Esophagus (tissue), 2 donors: ENCODE measurements at regions not wholly inside any gene's neighbourhood (a gene's known extent, or its start where the extent isn't known, plus 50 kb on each side); places are given as distances from the start of the nearest gene placed in this dataset.
"Not testable (repeated sequence)": the region's sequence is repeated elsewhere in the genome, so short reads cannot be mapped to it uniquely, and the experiment has no call there.

Experiments
- H3K27ac ChIP-seq, 2 donors: one replicate each; pipeline ENCODE4 v1.5.1; 2013; ENCODE audit warnings: low read depth in 2 of 2, mild to moderate bottlenecking in 2 of 2, inconsistent platforms in 1 of 2, low read length in 1 of 2, moderate library complexity in 1 of 2
- H3K27me3 ChIP-seq, 2 donors: one replicate each; pipeline ENCODE4 v1.6.1; 2013; ENCODE audit warnings: low read length in 2 of 2, control low read depth in 1 of 2, mild to moderate bottlenecking in 1 of 2; ENCODE audit not compliant: insufficient read depth in 2 of 2, control insufficient read depth in 1 of 2
- H3K36me3 ChIP-seq, 2 donors: one replicate each; pipeline ENCODE4 v1.6.1; 2013; ENCODE audit warnings: low read length in 1 of 2; ENCODE audit not compliant: control insufficient read depth in 2 of 2, insufficient read depth in 2 of 2
- H3K4me1 ChIP-seq, 2 donors: one replicate each; pipeline ENCODE4 v1.6.1; 2013; ENCODE audit warnings: low read length in 1 of 2; ENCODE audit not compliant: control insufficient read depth in 2 of 2, insufficient read depth in 2 of 2
- H3K4me3 ChIP-seq, 2 donors: one replicate each; pipeline ENCODE4 v1.5.1; 2013; ENCODE audit warnings: low read length in 2 of 2, mild to moderate bottlenecking in 2 of 2, low read depth in 1 of 2, moderate library complexity in 1 of 2
- H3K9me3 ChIP-seq, 2 donors: one replicate each; pipeline ENCODE4 v1.6.1; 2013; ENCODE audit warnings: mild to moderate bottlenecking in 2 of 2, low read depth in 1 of 2, low read length in 1 of 2, moderate library complexity in 1 of 2; ENCODE audit not compliant: control insufficient read depth in 2 of 2, insufficient read depth in 1 of 2
- WGBS, 2 donors: extraction: QIAGEN DNeasy Blood & Tissue Kit; methylation state at CpG; one replicate each; pipeline ENCODE4 v1.1.7; 2013; 5-methylcytosine and 5-hydroxymethylcytosine counted together
- donor health status: healthy with polysubstance abuse.
- donor health status: Bipolar disorder and iron deficiency.

- Histone ChIP-seq H3K27me3 (no peaks in the 10 kb centered on the region), H3K27ac (no peak overlapping the region)
- WGBS, 2 donors: 50 to 53% methylated on average over 9 of the region's 9 CpGs
Observed at GRCh38 chr6:135624402-135625295, 127.1 kb upstream of the AHI1 start.

GRCh38 chr6:135626001-135626400 is 128.5 kb upstream of the AHI1 start:
- not testable (repeated sequence) for H3K27ac ChIP-seq, H3K4me3 ChIP-seq, H3K4me1 ChIP-seq, H3K27me3 ChIP-seq, H3K36me3 ChIP-seq, H3K9me3 ChIP-seq
- WGBS, 2 donors: 84 to 95% methylated on average over 7 of the region's 7 CpGs

More at GRCh38 chr6:135624402-135625295, 127.1 kb upstream of the AHI1 start:
- H3K36me3 ChIP-seq: no peaks in the 10 kb centered on the region
- no peaks in the 10 kb centered on the region for H3K4me1 ChIP-seq
- no peak overlapping the region for H3K4me3 ChIP-seq
- no peaks in the 10 kb centered on the region for H3K9me3 ChIP-seq

DNA sequence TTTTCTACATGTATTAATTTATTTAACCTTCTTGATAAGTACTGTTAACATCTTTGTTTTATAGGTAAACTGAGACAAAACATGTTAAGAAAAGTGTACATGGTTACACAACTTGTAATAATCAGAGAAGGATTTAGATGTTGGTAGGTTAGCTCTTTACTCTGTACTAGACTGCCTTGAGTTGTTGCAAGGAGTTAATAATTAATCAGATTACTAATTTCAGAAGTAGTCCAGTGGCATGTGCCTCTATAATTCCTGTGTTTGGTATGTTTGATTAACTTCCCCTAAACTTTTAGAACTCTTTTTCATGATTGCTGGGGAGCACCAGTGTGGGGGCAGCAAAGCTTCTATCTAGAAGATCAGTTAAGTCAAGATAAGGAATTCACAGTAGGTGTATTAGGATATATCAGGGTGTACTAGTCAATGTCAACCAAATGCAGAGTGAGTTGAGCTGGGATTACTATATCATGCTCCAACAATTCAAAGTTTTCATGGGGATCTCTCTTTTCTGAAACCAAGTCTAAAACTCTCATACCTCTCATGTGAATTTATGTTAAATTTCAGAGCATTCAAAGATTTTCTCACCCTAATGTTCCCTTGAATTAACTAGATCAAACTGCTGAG is 129.7 kb upstream of the AHI1 start:
- Histone ChIP-seq H3K4me3 (no peak overlapping the region), H3K4me1 (no peaks in the 10 kb centered on the region), H3K27me3 (no peaks in the 10 kb centered on the region), H3K36me3 (no peaks in the 10 kb centered on the region), H3K9me3 (no peaks in the 10 kb centered on the region), H3K27ac (no peak overlapping the region)

DNA sequence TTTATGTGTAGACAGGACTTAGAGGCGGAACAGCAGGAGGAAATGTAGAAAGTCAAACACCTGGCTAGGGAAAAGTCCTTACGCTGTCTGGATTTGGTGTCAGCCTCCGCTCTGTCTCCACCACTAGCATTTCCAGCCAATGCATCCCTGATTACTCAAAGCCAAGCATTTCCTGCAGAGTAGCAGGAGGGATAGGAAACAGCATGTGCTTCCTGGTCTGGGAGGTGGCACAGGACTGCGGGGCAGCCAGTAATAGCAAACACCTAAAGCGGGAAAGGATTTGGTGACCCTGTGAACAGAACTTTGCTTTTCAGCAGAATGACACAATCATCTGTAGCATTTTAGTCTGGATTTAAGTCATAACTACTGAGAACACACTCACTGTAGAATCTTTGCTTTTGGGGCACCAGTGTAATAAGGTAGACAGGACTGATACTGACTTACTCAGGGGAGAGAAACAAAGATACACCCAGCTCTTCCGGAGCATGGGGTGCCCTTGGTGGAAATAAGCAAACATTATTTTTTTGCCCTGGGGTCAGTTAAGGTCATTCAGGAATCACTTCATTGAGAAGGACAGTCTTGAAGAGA is 133.3 kb upstream of the AHI1 start:
- 66 to 74% methylated on average over 6 of the region's 6 CpGs for WGBS, 2 donors
- Histone ChIP-seq H3K27ac (no peak overlapping the region), H3K4me3 (no peak overlapping the region), H3K36me3 (no peaks in the 10 kb centered on the region), H3K27me3 (no peaks in the 10 kb centered on the region), H3K4me1 (no peaks in the 10 kb centered on the region), H3K9me3 (no peaks in the 10 kb centered on the region)

GRCh38 chr6:135631821-135632220 is 134.3 kb upstream of the AHI1 start:
- Histone ChIP-seq H3K36me3 (no peaks in the 10 kb centered on the region), H3K4me3 (no peak overlapping the region), H3K9me3 (no peaks in the 10 kb centered on the region), H3K4me1 (no peaks in the 10 kb centered on the region), H3K27ac (no peak overlapping the region), H3K27me3 (no peaks in the 10 kb centered on the region)
- WGBS, 2 donors: 56 to 71% methylated on average over 2 of the region's 2 CpGs

DNA sequence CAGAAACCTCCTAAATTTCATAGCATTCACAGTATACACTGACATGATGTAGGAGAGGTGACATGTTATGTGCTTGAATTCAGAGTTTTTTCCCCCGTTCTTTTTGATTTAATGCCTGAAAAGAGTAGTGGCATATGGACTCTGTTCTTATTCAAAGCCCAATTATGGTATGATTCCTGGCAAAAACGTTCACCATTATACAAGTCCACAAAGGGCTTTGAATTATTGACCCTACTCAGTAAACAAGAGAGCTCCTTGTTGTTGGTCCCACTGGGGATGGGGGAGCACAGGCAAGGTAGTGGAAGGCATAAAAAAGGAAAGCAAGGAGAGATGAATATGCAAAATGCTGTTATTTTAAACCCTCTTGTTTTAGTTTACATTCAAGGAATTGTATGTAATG is 136.0 kb upstream of the AHI1 start:
- H3K9me3 ChIP-seq: no peaks in the 10 kb centered on the region
- WGBS, 2 donors: 40 to 48% methylated on average over 2 of the region's 2 CpGs
- no peak overlapping the region for H3K27ac ChIP-seq

GRCh38 chr6:135637701-135638100 is 140.2 kb upstream of the AHI1 start:
- no peak overlapping the region for H3K4me3 ChIP-seq
- no peak overlapping the region for H3K27ac ChIP-seq
- H3K36me3 ChIP-seq: no peaks in the 10 kb centered on the region
- H3K27me3 ChIP-seq: no peaks in the 10 kb centered on the region
- H3K9me3 ChIP-seq: no peaks in the 10 kb centered on the region
- no peaks in the 10 kb centered on the region for H3K4me1 ChIP-seq

More for the DNA sequence above, 136.0 kb upstream of the AHI1 start:
- Histone ChIP-seq H3K4me1 (no peaks in the 10 kb centered on the region), H3K27me3 (no peaks in the 10 kb centered on the region), H3K36me3 (no peaks in the 10 kb centered on the region), H3K4me3 (no peak overlapping the region)

DNA sequence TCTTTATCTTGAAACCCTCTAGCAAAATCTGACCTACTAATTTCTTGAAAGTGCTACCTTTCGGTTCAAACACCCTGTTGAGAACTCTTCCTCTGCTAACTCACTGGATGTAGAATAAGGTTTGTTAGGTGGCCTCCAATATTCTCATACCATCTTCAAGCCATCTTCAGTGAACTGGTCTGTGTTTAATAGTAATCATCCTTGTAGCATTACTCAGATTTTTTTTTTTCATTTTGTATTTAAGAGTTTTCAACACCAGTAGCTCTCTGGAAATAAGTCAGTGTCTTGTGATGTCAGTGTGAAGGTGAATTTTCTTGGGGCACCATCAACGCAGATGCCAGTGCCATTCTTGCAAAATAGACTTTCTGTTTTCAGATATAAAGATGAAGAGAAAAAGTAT is 140.6 kb upstream of the AHI1 start:
- WGBS, 2 donors: 87 to 93% methylated on average over 2 of the region's 2 CpGs
- no peak overlapping the region for H3K4me3 ChIP-seq
- no peaks in the 10 kb centered on the region for H3K36me3 ChIP-seq
- no peak overlapping the region for H3K27ac ChIP-seq
- no peaks in the 10 kb centered on the region for H3K27me3 ChIP-seq
- no peaks in the 10 kb centered on the region for H3K9me3 ChIP-seq
- no peaks in the 10 kb centered on the region for H3K4me1 ChIP-seq

- H3K4me1 ChIP-seq: no peaks in the 10 kb centered on the region
- no peak overlapping the region for H3K27ac ChIP-seq
- 91 to 98% methylated on average over 2 of the region's 2 CpGs for WGBS, 2 donors
- H3K36me3 ChIP-seq: no peaks in the 10 kb centered on the region
- no peaks in the 10 kb centered on the region for H3K27me3 ChIP-seq
- no peaks in the 10 kb centered on the region for H3K9me3 ChIP-seq
- no peak overlapping the region for H3K4me3 ChIP-seq
Observed at GRCh38 chr6:135640048-135640447, 142.5 kb upstream of the AHI1 start.
